Upper lobe of left lung (tissue), 6 donors: ENCODE measurements at regions not wholly inside any gene's neighbourhood (a gene's known extent, or its start where the extent isn't known, plus 50 kb on each side); places are given as distances from the start of the nearest gene placed in this dataset.

Experiments used
- ATAC-seq, 2 donors: fragments of 200-7000 bp; cut with Tn5 transposase; one replicate each; pipeline ENCODE4 v1.9.1; 2022; ENCODE audit warnings: mild to moderate bottlenecking in 2 of 2, moderate library complexity in 2 of 2; ENCODE audit not compliant: low FRiP score in 2 of 2
- DNase-seq, 2 donors: peaks; one replicate each; pipeline ENCODE4 v3.0.0-alpha.2; 2019 to 2020
- H3K27ac ChIP-seq, 4 donors: fragments of 200-600 bp; sonication (generic); one replicate each; pipeline ENCODE4 v1.5.1; 2016 to 2019
- H3K27me3 ChIP-seq, 4 donors: fragments of 200-600 bp; sonication (generic); one replicate each; pipeline ENCODE4 v1.5.1; 2017 to 2019
- H3K36me3 ChIP-seq, 4 donors: fragments of 200-600 bp; sonication (generic); one replicate each; pipeline ENCODE4 v1.5.1; 2016 to 2019
- H3K4me1 ChIP-seq, 4 donors: fragments of 200-600 bp; sonication (generic); one replicate each; pipeline ENCODE4 v1.5.1; 2018 to 2019
- H3K4me3 ChIP-seq, 4 donors: fragments of 200-600 bp; sonication (generic); one replicate each; pipeline ENCODE4 v1.5.1; 2017 to 2019; ENCODE audit warnings: mild to moderate bottlenecking in 2 of 4, moderate library complexity in 1 of 4
- H3K9me3 ChIP-seq, 4 donors: fragments of 200-600 bp; sonication (generic); one replicate each; pipeline ENCODE4 v1.5.1; 2018 to 2019
- EP300 ChIP-seq, 4 donors: sonication (generic); formaldehyde crosslinking; IDR thresholded peaks; one replicate each; pipeline ENCODE4 v1.5.1; 2017; ENCODE audit warnings: antibody characterized with exemption in 4 of 4, control low read depth in 2 of 4
- POLR2A ChIP-seq, 4 donors: fragments of 450-650 bp; IDR thresholded peaks; one replicate each; pipeline ENCODE4 v1.5.1; 2016 to 2017; ENCODE audit warnings: antibody characterized with exemption in 4 of 4, mild to moderate bottlenecking in 2 of 4
- POLR2AphosphoS5 ChIP-seq, 2 donors: sonication (generic); formaldehyde crosslinking; IDR thresholded peaks; one replicate each; pipeline ENCODE4 v1.5.1; 2017; ENCODE audit warnings: antibody characterized with exemption in 2 of 2
- WGBS, 2 donors: methylation state at CpG; one replicate each; pipeline ENCODE4 v1.1.5; 2017 to 2018; 5-methylcytosine and 5-hydroxymethylcytosine counted together
- TF ChIP-seq, protein P1 (sequence below), 6 experiments: fragments of 450-650 bp in 4 of 6; fragments of 200-600 bp in 2 of 6; sonication (generic) in 2 of 6; IDR thresholded peaks; one replicate each; pipeline ENCODE4 v1.5.1; 2016 to 2019; ENCODE audit warnings: antibody characterized with exemption in 6 of 6
- donor health status: DM: no; HTN: no; CAD: no; lungs with moderate emphysema.
- donor health status: DM: no; HTN: yes; CAD: no; lungs with severe emphysema.

DNA sequence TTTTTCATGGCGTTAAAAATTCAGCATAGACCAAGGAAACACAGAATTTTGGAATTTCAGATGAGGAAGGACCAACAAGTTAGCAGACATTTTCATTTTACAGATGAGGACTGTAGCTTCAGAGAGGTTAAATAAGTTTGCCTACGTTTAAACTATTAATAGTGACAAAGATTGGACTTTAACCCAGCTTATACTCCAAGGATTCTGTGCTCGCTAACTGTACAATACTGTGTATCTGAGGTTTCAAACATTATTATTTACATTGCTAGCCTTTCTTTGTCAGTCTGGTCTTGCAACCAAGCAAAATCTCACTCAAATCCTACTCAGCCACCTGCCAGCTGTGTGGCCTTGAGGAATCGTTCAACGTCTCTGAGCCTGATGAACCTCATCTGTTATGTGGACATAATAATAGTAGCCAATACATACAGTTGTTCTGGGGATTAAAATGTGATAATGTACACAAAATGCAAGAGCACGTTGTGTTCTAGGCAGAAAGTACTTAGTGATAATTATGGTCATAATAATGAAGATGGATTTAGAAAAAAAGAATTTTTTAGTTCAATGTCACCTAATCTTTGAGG is 462.4 kb upstream of the TRIB2 start:
- DNase-seq (no peak), ATAC-seq (no peak)
- H3K27me3 ChIP-seq, result no peaks in the 10 kb centered on the region
- no peak overlapping the region for H3K27ac ChIP-seq
- TF ChIP-seq, protein P1, sequence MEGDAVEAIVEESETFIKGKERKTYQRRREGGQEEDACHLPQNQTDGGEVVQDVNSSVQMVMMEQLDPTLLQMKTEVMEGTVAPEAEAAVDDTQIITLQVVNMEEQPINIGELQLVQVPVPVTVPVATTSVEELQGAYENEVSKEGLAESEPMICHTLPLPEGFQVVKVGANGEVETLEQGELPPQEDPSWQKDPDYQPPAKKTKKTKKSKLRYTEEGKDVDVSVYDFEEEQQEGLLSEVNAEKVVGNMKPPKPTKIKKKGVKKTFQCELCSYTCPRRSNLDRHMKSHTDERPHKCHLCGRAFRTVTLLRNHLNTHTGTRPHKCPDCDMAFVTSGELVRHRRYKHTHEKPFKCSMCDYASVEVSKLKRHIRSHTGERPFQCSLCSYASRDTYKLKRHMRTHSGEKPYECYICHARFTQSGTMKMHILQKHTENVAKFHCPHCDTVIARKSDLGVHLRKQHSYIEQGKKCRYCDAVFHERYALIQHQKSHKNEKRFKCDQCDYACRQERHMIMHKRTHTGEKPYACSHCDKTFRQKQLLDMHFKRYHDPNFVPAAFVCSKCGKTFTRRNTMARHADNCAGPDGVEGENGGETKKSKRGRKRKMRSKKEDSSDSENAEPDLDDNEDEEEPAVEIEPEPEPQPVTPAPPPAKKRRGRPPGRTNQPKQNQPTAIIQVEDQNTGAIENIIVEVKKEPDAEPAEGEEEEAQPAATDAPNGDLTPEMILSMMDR (IDR thresholded peaks at IDR 0.05), result no peak
- TF ChIP-seq POLR2A (IDR thresholded peaks at IDR 0.05) (no peak), POLR2AphosphoS5 (IDR thresholded peaks at IDR 0.05) (no peak), EP300 (IDR thresholded peaks at IDR 0.05) (no peak)
- no peak overlapping the region for H3K4me3 ChIP-seq
- H3K4me1 ChIP-seq, result no peaks in the 10 kb centered on the region
- H3K36me3 ChIP-seq, result no peaks in the 10 kb centered on the region
- WGBS, 2 donors, result 87 to 89% methylated on average over 6 of the region's 6 CpGs
- no peaks in the 10 kb centered on the region for H3K9me3 ChIP-seq

DNA sequence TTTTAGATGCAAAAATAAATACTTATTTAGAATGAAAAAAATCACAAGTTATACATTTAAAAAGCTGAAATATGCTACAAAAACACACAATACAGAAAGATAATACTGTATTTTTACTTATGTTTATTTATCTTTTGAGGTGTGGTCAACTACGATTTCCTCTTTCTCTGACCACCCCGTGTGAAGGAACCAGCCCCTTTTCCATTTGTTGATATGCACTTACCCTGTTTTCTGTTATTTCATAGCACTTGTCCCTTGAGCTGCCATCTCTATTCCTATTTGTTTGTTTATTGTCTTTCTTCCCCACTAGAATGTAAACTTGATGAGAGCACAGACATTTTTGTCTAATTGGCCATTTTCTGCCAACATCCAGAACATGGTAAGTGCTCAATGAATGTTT is 460.5 kb upstream of the TRIB2 start:
- 52 to 57% methylated on average over 2 of the region's 2 CpGs for whole genome bisulfite sequencing, 2 donors
- TF ChIP-seq EP300 (IDR thresholded peaks at IDR 0.05) (no peak), POLR2A (IDR thresholded peaks at IDR 0.05) (no peak), POLR2AphosphoS5 (IDR thresholded peaks at IDR 0.05) (no peak)
- TF ChIP-seq, protein P1 (IDR thresholded peaks at IDR 0.05), result no peak
- H3K36me3 ChIP-seq, result no peaks in the 10 kb centered on the region
- H3K4me3 ChIP-seq, result no peak overlapping the region
- no peaks in the 10 kb centered on the region for H3K4me1 ChIP-seq
- no peak for ATAC-seq
- H3K27ac ChIP-seq, result no peak overlapping the region
- DNase-seq, result no peak
- H3K27me3 ChIP-seq, result no peaks in the 10 kb centered on the region
- no peaks in the 10 kb centered on the region for H3K9me3 ChIP-seq

DNA sequence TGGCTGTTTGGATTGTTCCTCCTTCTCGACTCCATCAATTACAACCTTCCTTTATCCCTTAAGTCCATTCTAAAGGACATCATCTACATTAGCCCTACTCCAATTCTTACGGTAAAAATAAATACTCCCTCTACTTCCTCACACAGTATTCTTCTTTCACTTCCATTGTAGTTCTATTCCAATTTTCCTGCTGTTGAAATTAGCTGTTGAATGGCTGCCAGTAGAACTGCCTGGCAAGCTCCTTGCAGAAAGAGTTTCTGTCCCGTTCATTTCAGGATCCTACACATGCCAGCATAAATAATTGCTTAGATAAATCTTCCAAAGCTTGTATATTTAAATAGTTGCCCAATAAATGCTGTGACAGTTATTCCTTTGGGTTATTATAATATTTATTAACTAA is 459.3 kb upstream of the TRIB2 start:
- no peak overlapping the region for H3K27ac ChIP-seq
- 40 to 67% methylated on average over 3 of the region's 3 CpGs for WGBS, 2 donors
- ATAC-seq, result no peak
- no peak overlapping the region for H3K4me3 ChIP-seq
- H3K27me3 ChIP-seq, result no peaks in the 10 kb centered on the region
- no peak for DNase-seq
- no peaks in the 10 kb centered on the region for H3K36me3 ChIP-seq
- no peaks in the 10 kb centered on the region for H3K4me1 ChIP-seq
- no peaks in the 10 kb centered on the region for H3K9me3 ChIP-seq
- TF ChIP-seq, protein P1 (IDR thresholded peaks at IDR 0.05), result no peak
- TF ChIP-seq POLR2AphosphoS5 (IDR thresholded peaks at IDR 0.05), result no peak

DNA sequence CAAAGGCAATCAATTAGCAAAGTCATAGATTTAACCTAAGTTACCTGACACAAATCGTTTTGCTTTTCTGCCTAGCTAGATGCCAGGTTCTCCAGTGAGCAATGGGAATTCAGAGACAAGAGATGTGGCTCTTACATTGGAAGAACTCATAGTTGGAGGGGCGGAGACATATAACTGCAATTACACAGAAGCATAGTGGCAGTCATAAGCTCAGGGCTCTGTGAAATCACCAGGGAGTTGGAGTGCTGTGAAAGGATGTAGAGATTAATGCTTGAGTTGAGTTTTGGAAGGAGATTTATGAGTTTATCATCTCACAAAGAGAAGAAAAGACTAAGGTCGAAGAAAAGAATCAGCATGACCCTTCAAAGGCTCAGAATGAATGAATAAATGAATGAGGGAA is 457.2 kb upstream of the TRIB2 start:
- H3K4me3 ChIP-seq, result no peak overlapping the region
- no peak for TF ChIP-seq EP300 (IDR thresholded peaks at IDR 0.05)
- TF ChIP-seq POLR2AphosphoS5 (IDR thresholded peaks at IDR 0.05), result no peak
- TF ChIP-seq POLR2A (IDR thresholded peaks at IDR 0.05), result no peak
- TF ChIP-seq, protein P1 (IDR thresholded peaks at IDR 0.05), result no peak

DNA sequence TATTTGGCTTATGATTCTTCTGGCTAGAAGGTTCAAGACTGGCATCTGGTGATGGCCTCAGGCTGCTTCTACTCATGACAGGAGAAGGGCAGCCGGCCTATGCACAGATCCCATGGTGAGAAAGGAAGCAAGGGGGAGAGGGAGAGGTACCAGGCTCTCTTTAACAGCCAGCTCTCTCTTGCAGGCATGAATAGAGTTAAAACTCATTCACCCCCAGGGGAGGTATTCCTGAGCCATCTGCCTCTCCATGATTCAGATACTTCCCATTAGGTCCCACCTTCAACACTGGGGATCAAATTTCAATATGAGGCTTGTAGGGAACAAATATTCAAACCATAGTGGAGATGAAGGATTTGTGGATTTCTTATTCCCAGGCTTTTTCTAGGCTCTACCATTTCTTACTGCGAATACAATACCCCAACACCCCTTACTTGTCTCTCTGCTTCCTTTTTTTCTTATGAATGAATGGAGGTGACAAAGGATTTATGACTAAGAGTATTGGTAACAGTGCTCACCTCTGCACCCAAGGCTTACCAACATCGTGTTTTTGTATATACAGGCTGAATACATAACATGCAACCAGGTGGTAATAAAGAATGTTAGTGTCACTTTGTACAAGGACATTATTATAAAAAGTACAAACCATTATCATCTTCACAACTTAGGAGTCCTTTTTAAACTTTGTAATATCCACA is 454.6 kb upstream of the TRIB2 start:
- TF ChIP-seq, protein P1 (IDR thresholded peaks at IDR 0.05), result no peak
- TF ChIP-seq POLR2A (IDR thresholded peaks at IDR 0.05), result no peak
- TF ChIP-seq EP300 (IDR thresholded peaks at IDR 0.05), result no peak
- TF ChIP-seq POLR2AphosphoS5 (IDR thresholded peaks at IDR 0.05), result no peak
- Histone ChIP-seq H3K4me3 (no peak overlapping the region), H3K9me3 (no peaks in the 10 kb centered on the region), H3K27me3 (no peaks in the 10 kb centered on the region), H3K27ac (no peak overlapping the region), H3K36me3 (no peaks in the 10 kb centered on the region), H3K4me1 (peaks cover 0 to 8% (median 0%) of the 10 kb centered on the region in 4 donors)
- no peak for ATAC-seq
- 82 to 90% methylated on average over 3 of the region's 3 CpGs for WGBS, 2 donors
- DNase-seq, result no peak

More for the DNA sequence above, 457.2 kb upstream of the TRIB2 start:
- ATAC-seq, result no peak
- no peak for DNase-seq
- no peak overlapping the region for H3K27ac ChIP-seq
- no peaks in the 10 kb centered on the region for H3K27me3 ChIP-seq
- 79 to 89% methylated on average over 3 of the region's 3 CpGs for WGBS, 2 donors
- no peaks in the 10 kb centered on the region for H3K36me3 ChIP-seq
- peaks cover 0 to 6% (median 0%) of the 10 kb centered on the region in 4 donors for H3K4me1 ChIP-seq
- H3K9me3 ChIP-seq, result no peaks in the 10 kb centered on the region
